AG10803 (cell line): ENCODE measurements at regions not wholly inside any gene's neighbourhood (a gene's known extent, or its start where the extent isn't known, plus 50 kb on each side); places are given as distances from the start of the nearest gene placed in this dataset.

Experiments used
- DNase-seq: peaks from one replicate; pipeline ENCODE4 v3.0.0; 2010; ENCODE audit warnings: low read depth
- H3K4me3 ChIP-seq: 2 replicates; pipeline ENCODE4 v1.5.1; 2011; ENCODE audit warnings: mild to moderate bottlenecking, low read length, control low read depth
- CTCF ChIP-seq: conservative IDR thresholded peaks from 2 replicates; pipeline ENCODE4 v1.5.1; 2011; ENCODE audit warnings: mild to moderate bottlenecking, low read length, control low read depth, inconsistent platforms

DNA sequence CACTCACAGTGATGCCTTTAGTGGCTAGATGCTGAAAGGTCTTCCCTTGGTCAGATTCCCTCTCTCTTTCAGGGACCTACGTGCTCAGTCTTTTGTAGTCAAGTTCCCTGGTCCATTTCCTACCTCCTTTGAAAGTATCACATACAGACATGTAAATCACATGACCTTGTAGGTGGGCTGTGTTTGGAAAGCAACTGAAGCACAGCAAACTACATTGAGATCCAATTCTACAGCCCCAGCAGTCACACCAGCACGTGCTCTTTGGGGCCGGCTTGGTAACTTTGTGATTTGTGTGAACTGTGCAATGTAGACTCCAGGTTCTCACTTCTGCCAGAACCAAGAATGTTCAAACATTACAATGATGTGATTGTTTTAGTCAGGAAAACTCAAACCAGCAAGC lies 89.7 kb upstream of the PLPP4 start:
- TF ChIP-seq CTCF, result no peak
- H3K4me3 ChIP-seq, result no peak overlapping the region
- no peak for DNase-seq

GRCh38 chr10:120368338-120368737 lies 88.7 kb upstream of the PLPP4 start:
- DNase-seq, result no peak
- H3K4me3 ChIP-seq, result no peak overlapping the region
- no peak for TF ChIP-seq CTCF

DNA sequence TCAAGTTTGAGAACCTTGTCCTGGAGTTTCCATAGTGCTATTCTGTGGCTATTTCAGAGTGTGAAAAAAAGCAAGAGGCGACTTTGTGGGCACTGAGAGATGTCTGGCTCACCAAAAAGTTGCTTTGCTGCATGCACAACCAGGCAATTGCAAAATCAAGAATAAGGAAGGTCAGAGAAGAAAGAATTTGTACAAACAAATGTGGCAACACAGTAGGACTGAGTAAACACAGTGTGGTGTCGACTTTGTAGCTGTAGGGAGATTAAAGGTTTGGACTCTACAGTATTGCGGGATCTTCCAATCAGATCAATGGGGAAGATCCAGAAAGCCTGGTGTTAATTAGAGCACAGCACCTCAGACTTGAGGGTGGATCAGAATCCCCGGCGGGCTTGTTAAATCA lies 88.1 kb upstream of the PLPP4 start:
- no peak overlapping the region for H3K4me3 ChIP-seq
- no peak for TF ChIP-seq CTCF
- DNase-seq, result no peak

DNA sequence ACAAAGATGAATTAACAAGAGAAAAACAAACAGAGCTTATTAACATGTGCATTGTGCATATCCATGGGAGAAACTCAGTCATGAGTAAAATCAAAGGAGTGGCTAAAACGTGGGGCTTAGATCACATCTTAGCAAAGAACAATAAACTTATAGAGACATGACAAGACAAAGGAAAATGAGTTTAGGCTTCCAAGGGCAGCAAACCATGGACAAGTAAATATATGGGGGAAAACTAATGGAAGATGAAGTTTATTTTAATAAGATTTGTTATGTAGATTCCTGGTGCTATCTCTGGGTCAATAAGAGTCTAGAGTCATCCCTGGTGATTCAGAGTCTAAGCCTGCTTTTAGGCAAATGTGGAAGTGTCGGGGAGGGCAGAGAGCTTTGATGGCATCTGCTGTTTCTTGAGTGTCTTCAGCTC lies 87.2 kb upstream of the PLPP4 start:
- DNase-seq, result no peak
- TF ChIP-seq CTCF, result no peak
- H3K4me3 ChIP-seq, result no peak overlapping the region

DNA sequence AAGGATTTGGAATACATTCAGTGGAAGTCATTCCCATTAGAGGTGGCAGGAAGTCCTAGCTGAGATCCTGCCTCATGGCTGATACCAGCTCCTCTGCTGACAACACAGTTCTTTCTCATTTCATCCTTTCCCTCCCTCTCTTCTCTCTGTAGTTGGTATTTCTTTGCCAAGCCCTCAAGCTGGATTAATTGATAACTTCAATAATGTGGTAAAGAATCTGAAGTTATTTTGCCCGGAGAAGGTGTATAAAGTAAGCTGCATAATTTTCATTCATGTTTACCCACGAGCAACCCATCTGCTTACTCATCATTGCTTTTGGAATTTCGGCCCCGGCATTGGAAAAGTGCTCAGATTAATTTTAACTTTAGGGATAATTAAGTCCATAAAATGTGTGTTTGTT lies 85.2 kb upstream of the PLPP4 start:
- no peak overlapping the region for H3K4me3 ChIP-seq
- no peak for TF ChIP-seq CTCF
- no peak for DNase-seq

DNA sequence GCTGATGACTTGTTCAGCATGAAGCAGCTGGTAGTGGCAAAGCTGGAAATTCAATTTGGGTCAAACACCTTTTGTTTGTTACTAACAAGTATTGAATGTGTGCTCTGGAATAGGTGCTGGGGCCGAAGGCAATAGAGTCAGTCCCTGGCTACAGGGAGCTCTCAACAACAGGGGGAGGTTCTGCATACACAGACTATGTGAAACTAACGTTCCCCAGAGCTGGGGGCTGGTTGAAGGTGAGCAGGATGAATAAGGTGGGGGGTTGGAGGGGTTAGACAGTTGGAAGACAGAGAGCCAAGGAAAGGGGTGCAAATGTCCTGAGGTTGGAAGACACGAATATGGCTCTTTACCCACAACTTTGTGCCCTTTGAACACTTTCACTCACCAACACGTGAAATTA lies 84.1 kb upstream of the PLPP4 start:
- no peak overlapping the region for H3K4me3 ChIP-seq
- no peak for TF ChIP-seq CTCF
- no peak for DNase-seq

- DNase-seq, result no peak
- no peak overlapping the region for H3K4me3 ChIP-seq
- TF ChIP-seq CTCF, result no peak
Observed at GRCh38 chr10:120375666-120376065, 81.4 kb upstream of the PLPP4 start.
